HAP-1 (cell line): ENCODE measurements at regions not wholly inside any gene's neighbourhood (a gene's known extent, or its start where the extent isn't known, plus 50 kb on each side); places are given as distances from the start of the nearest gene placed in this dataset.
"Not testable (repeated sequence)": the region's sequence is repeated elsewhere in the genome, so short reads cannot be mapped to it uniquely, and the experiment has no call there.

Experiments used
- DNase-seq, 2 experiments: peaks; one replicate each; pipeline ENCODE4 v3.0.0-alpha.2; 2016 to 2020; ENCODE audit warnings: low spot score in 2 of 2
- H3K27me3 ChIP-seq: fragments of 250-450 bp; sonication (Bioruptor Pico); 2 replicates; pipeline ENCODE4 v1.5.1; 2020; ENCODE audit warnings: low read depth, mild to moderate bottlenecking, moderate library complexity
- H3K36me3 ChIP-seq: fragments of 250-450 bp; sonication (Bioruptor Pico); replicated peaks from 2 replicates; pipeline ENCODE4 v1.5.1; 2020; ENCODE audit warnings: mild to moderate bottlenecking
- H3K4me1 ChIP-seq: fragments of 250-450 bp; sonication (Bioruptor Pico); 2 replicates; pipeline ENCODE4 v1.5.1; 2020; ENCODE audit warnings: mild to moderate bottlenecking
- H3K4me3 ChIP-seq: fragments of 250-450 bp; sonication (Bioruptor Pico); 2 replicates; pipeline ENCODE4 v1.5.1; 2020; ENCODE audit warnings: mild to moderate bottlenecking, moderate library complexity
- H3K9me3 ChIP-seq: fragments of 250-450 bp; sonication (Bioruptor Pico); 2 replicates; pipeline ENCODE4 v1.5.1; 2020; ENCODE audit warnings: mild to moderate bottlenecking, moderate library complexity
- in situ Hi-C: fragments of 300-500 bp; cut with MboI; formaldehyde crosslinking; loops from 3 replicates; pipeline ENCODE4 v1.14.3; 2020; ENCODE audit warnings: low sequenced_read_pairs, inconsistent platforms, mixed read lengths

GRCh38 chr4:156413239-156414135 is 459.8 kb upstream of the CTSO start:
- in situ Hi-C loops, result no loop called here
- peak; percentile 40 to 74 for DNase-seq
- Histone ChIP-seq H3K36me3 (no peaks in the 10 kb centered on the region), H3K4me3 (no peak overlapping the region), H3K27me3 (no peaks in the 10 kb centered on the region), H3K4me1 (peaks cover 11% of the 10 kb centered on the region), H3K9me3 (peaks cover 6% of the 10 kb centered on the region; the same call in 1 of the 2 replicates)

GRCh38 chr4:156411531-156411930 is 457.9 kb upstream of the CTSO start:
- in situ Hi-C loops, result no loop called here
- Histone ChIP-seq H3K4me1 (peaks cover 11% of the 10 kb centered on the region), H3K4me3 (no peak overlapping the region), H3K27me3 (no peaks in the 10 kb centered on the region), H3K36me3 (no peaks in the 10 kb centered on the region), H3K9me3 (no peaks in the 10 kb centered on the region)
- no peak for DNase-seq

GRCh38 chr4:156408749-156409148 is 455.1 kb upstream of the CTSO start:
- in situ Hi-C loops, result no loop called here
- H3K36me3 ChIP-seq, result no peaks in the 10 kb centered on the region
- H3K4me1 ChIP-seq, result peaks cover 6% of the 10 kb centered on the region
- no peak for DNase-seq
- no peaks in the 10 kb centered on the region for H3K9me3 ChIP-seq
- no peak overlapping the region for H3K4me3 ChIP-seq
- no peaks in the 10 kb centered on the region for H3K27me3 ChIP-seq

- in situ Hi-C loops, result no loop called here
- H3K36me3 ChIP-seq, result no peaks in the 10 kb centered on the region
- no peak overlapping the region for H3K4me3 ChIP-seq
- DNase-seq, result no peak
- H3K4me1 ChIP-seq, result no peaks in the 10 kb centered on the region
- H3K27me3 ChIP-seq, result no peaks in the 10 kb centered on the region
- H3K9me3 ChIP-seq, result no peaks in the 10 kb centered on the region
Measured at GRCh38 chr4:156401371-156401770, 447.7 kb upstream of the CTSO start.

- no peak overlapping the region for H3K4me3 ChIP-seq
- in situ Hi-C loops, result no loop called here
- no peaks in the 10 kb centered on the region for H3K4me1 ChIP-seq
- no peaks in the 10 kb centered on the region for H3K27me3 ChIP-seq
- no peaks in the 10 kb centered on the region for H3K36me3 ChIP-seq
- no peaks in the 10 kb centered on the region for H3K9me3 ChIP-seq
- no peak for DNase-seq
Measured at GRCh38 chr4:156396534-156396933, 442.9 kb upstream of the CTSO start.

- Histone ChIP-seq H3K36me3 (no peaks in the 10 kb centered on the region), H3K9me3 (no peaks in the 10 kb centered on the region), H3K4me3 (no peak overlapping the region), H3K27me3 (no peaks in the 10 kb centered on the region), H3K4me1 (peaks cover 8% of the 10 kb centered on the region)
- in situ Hi-C loops, result no loop called here
- DNase-seq, result no peak
Measured at GRCh38 chr4:156391325-156391653, 437.6 kb upstream of the CTSO start.

GRCh38 chr4:156390599-156391324 is 437.1 kb upstream of the CTSO start:
- H3K36me3 ChIP-seq, result no peaks in the 10 kb centered on the region
- peak; percentile 11 to 65 for DNase-seq
- peaks cover 8% of the 10 kb centered on the region for H3K4me1 ChIP-seq
- in situ Hi-C loops, result no loop called here
- H3K27me3 ChIP-seq, result no peaks in the 10 kb centered on the region
- H3K4me3 ChIP-seq, result no peak overlapping the region
- no peaks in the 10 kb centered on the region for H3K9me3 ChIP-seq

GRCh38 chr4:156388826-156389225 is 435.2 kb upstream of the CTSO start:
- H3K9me3 ChIP-seq, result no peaks in the 10 kb centered on the region
- in situ Hi-C loops, result no loop called here
- DNase-seq, result no peak
- H3K27me3 ChIP-seq, result no peaks in the 10 kb centered on the region
- no peak overlapping the region for H3K4me3 ChIP-seq
- H3K4me1 ChIP-seq, result peaks cover 8% of the 10 kb centered on the region
- H3K36me3 ChIP-seq, result no peaks in the 10 kb centered on the region

- H3K27me3 ChIP-seq, result no peaks in the 10 kb centered on the region
- peaks cover 13% of the 10 kb centered on the region for H3K4me1 ChIP-seq
- H3K4me3 ChIP-seq, result no peak overlapping the region
- in situ Hi-C loops, result no loop called here
- H3K9me3 ChIP-seq, result no peaks in the 10 kb centered on the region
- no peaks in the 10 kb centered on the region for H3K36me3 ChIP-seq
- peak; percentile 39 to 57 for DNase-seq
Measured at GRCh38 chr4:156378033-156378665, 424.5 kb upstream of the CTSO start.

GRCh38 chr4:156377036-156377710 is 423.5 kb upstream of the CTSO start:
- no peak for DNase-seq
- H3K9me3 ChIP-seq, result no peaks in the 10 kb centered on the region
- peaks cover 13% of the 10 kb centered on the region for H3K4me1 ChIP-seq
- H3K27me3 ChIP-seq, result no peaks in the 10 kb centered on the region
- no peak overlapping the region for H3K4me3 ChIP-seq
- in situ Hi-C loops, result no loop called here
- H3K36me3 ChIP-seq, result no peaks in the 10 kb centered on the region

GRCh38 chr4:156374894-156375293 is 421.2 kb upstream of the CTSO start:
- no peak for DNase-seq
- Histone ChIP-seq H3K4me3 (no peak overlapping the region), H3K4me1 (peaks cover 13% of the 10 kb centered on the region), H3K9me3 (no peaks in the 10 kb centered on the region), H3K36me3 (no peaks in the 10 kb centered on the region), H3K27me3 (no peaks in the 10 kb centered on the region)
- in situ Hi-C loops, result no loop called here

- Histone ChIP-seq H3K9me3 (no peaks in the 10 kb centered on the region), H3K4me1 (peaks cover 13% of the 10 kb centered on the region), H3K27me3 (no peaks in the 10 kb centered on the region), H3K4me3 (no peak overlapping the region), H3K36me3 (no peaks in the 10 kb centered on the region)
- DNase-seq, result peak; percentile 64 to 87
- in situ Hi-C loops, result no loop called here
Measured at GRCh38 chr4:156374069-156374468, 420.4 kb upstream of the CTSO start.

- H3K4me1 ChIP-seq, H3K4me3 ChIP-seq, H3K9me3 ChIP-seq, in situ Hi-C loops, H3K27me3 ChIP-seq, H3K36me3 ChIP-seq: not testable (repeated sequence)
- DNase-seq, result peak in 1 of 2 experiments; percentile 22
Measured at GRCh38 chr4:156367502-156367901, 413.8 kb upstream of the CTSO start.
